GM19438 (cell line): ENCODE measurements at regions not wholly inside any gene's neighbourhood (a gene's known extent, or its start where the extent isn't known, plus 50 kb on each side); places are given as distances from the start of the nearest gene placed in this dataset.
"Not testable (repeated sequence)": the region's sequence is repeated elsewhere in the genome, so short reads cannot be mapped to it uniquely, and the experiment has no call there.

Experiments used
- ATAC-seq: cut with Tn5 transposase; IDR thresholded peaks from one replicate; pipeline ENCODE4 v1.9.1; 2021; ENCODE audit warnings: low read depth; ENCODE audit not compliant: unreplicated experiment

DNA sequence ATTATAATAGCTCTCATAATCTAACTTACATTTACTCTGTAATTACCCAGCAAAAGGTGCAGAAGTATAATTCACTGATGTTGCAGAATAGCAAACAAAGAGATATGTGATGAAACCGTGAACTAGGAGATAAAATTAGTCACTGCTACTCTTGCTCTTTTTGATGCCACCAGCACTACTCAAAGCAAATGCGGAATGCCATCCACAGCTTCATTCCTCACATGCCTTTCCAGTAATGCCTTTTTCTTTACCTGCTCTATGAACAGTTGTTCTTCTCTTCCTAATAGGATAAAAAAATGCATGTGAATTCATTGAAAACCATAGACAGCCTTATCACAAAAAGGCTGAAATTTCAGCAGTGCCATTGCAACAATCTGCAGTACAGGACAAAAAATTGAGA, 1129.5 kb downstream of the DIAPH3 start:
- ATAC-seq = no peak

DNA sequence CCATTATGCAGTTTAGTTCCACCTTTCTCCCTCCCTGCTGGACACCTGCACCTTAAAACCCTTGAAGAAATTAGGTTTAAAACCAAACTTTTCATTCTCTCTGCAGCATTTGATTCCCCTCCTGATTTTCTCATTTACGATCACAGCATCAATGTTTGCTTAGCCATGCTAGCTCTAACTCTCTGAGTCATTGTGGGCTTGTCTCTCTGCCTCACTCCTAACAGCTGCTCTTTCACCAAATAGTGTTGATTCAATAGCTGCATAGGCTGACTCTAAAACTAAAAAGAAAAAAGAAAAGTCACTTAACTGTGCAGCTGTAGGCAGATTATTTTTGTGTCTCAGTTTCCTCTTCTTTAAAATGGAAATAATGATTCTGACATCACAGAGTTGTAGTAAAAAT, 1124.9 kb downstream of the DIAPH3 start:
- no peak for ATAC-seq

DNA sequence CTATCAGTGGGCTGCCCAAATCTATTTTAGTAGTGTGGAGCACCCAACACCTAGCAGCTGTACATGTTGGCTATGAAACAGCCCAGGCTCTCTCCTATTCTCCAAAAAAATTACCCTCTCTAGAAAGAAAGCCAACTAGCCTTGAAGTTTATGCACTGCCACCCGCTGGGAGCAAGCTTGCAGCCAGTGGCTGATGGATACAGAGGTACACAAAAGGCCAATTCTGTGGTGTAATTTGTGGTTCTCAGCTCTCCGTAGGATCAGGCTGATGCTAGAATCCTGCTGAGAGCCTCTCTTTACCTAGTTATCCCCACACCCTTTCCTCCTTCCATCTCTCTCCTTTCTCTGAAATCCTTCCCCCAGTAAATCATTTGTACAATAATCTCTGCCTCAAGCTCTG, 1120.7 kb downstream of the DIAPH3 start:
- no peak for ATAC-seq

DNA sequence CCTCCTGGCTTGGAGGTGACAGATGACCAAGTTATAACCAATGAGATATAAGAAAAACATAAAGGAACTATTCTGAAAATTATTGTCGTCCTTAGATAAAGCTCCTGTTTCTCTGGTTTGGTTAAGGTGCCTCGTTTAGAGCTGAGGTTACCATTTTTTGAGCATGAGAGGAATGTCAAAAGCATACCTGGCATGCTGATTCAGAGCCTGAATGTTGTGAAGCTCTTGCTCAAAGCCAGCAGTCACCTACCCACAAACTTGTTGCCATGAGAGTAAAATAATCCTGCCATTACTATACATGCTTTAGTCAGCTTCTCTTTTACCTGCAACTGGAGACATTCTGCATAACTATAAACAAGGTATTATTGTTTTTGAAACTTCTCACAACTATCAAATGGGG, 1116.2 kb downstream of the DIAPH3 start:
- no peak for ATAC-seq

DNA sequence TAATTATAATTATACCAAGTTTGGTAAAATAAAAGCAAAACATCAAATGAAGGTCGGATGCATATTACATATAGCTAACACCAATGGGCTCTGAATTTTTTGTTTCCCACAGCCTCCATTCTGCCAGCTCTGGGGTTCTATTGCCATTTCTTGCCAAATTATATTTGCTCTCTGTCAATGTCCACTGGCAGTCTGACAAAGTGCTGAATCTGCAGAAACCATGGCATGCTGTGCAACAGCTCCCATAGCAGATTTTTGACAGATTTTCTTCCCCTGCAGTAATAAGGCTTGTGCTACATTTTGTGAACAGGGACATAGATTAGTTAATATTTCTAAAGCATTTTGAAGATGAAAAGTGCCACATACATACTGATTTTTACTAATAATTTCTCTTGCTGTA, 1102.1 kb downstream of the DIAPH3 start:
- no peak for ATAC-seq

DNA sequence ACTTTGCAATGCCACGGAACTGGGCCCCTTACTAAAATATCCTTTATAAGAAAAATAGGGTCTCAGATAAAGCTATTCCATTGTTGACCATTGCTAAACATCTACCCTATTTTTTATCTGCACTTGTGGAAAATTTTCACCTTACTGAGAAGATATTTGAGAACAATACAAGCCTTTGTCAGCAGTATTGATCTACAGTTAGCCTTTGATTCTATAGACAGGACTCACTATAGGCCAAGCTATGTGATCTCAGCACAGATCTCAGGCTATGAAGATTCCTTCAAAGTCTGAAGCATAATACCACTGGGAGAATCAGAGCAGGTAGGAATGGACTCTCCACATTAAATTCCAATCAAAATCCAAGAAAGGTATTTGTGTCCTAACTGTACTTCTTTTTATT, 1099.7 kb downstream of the DIAPH3 start:
- ATAC-seq = no peak

DNA sequence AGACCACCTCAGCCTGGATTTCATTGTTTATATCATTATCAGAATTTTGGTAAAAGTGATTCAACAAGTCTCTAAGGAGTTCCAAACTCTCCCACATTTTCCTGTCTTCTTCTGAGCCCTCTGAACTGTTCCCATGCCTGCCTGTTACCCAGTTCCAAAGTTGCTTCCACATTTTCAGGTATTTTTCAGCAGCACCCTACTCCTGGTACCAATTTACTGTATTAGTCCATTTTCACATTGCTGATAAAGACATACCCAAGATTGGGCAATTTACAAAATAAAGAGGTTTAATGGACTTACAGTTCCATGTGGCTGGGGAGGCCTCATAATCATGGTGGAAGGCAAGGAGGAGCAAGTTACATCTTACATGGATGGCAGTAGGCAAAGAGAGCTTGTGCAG, 1087.3 kb downstream of the DIAPH3 start:
- ATAC-seq = not testable (repeated sequence)

DNA sequence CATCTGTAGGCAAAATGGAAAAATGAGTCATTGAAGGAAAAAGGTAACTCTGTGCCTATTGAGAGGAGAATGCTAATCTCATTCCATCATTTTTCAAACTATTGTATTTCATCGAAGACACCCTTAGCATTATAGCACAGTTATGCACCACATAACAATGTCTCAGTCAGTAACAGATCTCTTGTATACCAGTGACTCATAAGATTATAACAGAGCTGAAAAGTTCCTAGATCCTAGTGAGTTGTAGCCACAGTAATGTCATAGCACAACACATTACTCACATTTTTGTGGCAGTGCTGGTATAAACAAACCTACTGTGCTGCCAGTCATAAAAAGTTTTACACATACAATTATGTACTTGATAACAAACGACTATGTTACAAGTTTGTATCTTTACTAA, 1077.6 kb downstream of the DIAPH3 start:
- no peak for ATAC-seq

DNA sequence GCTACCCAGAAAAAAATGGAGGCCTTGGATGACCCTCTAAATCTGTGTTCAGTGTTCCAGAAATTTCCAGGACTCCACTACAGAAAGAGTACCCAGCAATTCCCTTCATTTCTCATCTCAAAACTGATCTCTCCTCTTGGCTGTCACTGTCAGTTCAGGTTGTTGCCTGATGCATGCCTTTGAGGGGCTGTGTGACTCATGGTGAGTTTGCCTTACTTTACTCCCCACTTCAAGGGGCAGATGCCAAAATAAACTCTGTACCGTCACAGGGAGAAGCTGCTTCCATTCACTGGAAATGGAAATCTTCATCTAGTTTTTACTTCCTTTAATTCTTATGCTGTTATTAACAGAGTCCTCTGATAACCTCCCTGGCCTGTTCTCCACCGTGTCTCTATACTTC, 1075.0 kb downstream of the DIAPH3 start:
- ATAC-seq = no peak

DNA sequence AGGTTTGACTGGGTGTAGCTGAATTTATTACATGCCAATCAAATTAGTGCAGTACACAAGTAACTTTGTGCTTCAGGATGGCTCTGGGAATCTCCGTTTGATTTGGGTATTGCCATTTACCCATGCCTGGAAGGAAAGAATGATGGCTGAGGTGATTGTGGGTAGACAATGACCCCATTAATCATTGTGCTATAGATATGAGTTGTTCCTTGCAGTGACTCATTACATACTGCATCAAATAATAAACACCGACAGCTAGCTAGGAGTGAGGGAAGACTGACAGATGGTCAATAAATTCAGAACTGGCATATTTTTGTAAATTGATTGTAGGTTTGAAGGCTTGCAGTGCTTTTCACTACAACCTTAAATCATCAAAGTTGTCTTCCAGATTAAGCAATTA, 1069.5 kb downstream of the DIAPH3 start:
- ATAC-seq = no peak

DNA sequence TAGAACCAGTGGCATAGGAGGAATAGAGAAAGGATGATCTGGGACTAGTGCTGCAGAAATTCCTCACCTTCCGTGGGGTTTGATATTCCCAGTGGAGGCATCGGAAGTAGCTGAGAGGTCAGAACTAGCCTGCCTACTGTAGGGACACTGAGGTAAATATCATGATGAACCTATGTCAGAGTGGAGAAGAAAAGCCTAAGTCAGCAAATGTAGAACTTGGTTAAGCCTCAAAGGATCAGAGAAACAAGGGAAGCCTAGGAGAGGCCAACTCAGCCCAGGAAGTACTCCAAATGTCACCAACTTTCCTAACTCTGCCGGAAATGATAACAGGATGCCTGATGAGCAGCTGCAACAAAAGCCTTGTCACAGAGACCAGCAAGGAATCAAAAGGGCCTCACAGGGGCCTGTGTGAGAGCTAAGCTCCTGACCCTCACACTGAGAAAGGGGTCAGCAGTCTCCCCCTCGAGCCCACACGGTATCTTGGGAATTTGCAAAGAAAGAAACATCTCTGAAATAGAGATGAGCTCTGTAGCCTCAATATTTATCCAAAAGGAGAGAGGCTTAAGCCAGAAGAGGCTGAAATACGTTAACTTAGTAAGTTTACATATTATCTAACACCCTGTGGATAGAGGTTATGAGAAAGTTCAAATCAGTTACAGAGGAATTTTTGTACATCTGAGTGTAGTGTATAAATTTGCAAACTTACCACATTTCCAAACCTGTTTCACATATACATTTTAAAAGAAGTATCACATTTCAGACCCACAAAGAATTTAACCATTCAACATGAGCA, 1064.3 kb downstream of the DIAPH3 start:
- ATAC-seq = no peak

DNA sequence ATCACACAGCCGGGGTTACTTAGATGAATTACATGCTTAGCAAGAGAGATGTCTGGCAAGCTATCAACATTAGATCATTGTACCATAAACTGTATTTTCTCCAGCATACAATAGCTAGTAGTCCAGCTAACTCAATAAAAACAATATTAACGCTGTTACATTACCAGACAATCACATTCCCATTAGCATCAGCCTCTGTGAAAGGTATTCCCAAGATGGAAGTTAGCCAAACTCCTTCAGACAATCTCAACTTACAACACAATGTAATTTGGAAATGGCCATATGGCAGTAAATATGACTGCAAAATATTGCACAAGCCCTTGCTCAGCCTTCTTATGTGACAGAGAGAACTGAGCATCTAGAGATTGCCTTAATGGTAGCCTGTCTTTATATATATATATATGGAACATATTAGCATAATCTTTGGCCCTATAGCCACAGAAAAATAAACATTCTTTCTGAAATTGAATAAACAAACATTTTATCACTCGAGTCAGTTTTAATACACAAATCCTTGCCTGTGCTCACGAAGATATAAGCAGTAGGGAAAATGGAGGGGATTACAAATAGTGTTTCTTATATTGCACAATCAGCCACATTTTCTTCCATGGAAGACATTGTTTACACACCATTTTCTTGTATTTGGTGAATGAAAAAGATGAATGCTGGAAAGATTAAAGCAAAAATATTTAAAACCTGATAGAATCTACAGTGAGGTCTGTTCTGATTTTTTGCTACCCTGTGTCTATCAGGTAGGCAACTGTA, 1060.5 kb downstream of the DIAPH3 start:
- ATAC-seq = no peak

DNA sequence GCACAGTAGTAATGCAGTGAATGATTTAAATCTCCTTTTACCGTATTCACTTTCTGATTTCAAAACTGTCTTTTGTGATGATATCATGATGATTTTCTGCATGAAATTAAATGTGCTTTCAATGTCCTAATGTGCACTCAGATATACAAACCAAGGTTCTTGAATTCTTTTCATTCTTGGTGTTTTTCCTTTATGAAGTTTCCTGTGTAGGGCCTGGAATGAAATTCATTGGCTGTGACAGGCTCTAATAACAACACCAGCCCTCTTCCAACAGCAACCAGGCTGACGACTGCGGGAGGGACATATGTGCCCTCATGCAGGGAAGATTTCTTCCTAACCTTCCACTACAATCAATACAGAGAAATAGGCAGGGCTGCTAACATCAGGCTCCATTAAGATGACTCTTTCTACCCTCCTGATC, 1052.0 kb downstream of the DIAPH3 start:
- no peak for ATAC-seq

DNA sequence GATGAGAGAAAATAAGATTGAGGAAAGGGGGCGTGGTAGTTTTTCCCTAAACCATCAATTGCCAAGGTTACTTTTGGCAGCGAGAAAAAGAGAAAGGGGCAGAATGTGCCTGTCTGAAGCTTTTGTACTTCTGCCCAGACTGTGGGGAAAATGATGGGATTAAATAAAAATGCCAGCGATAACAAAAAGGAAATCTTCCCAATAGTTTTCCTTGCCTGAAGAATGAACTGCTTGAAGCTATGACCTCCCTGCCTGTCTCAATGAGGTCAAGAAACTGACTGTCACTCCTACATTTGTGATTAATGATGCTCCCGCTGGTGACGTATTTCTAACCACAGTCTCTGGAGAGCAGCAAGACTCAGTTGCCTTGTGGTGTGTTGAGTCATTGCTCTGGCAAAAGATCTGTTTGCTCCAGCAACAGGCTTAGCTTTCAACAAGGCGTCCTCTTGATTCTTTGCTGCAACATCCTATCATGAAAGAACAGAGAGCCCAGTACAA, 1051.5 kb downstream of the DIAPH3 start:
- ATAC-seq = no peak

DNA sequence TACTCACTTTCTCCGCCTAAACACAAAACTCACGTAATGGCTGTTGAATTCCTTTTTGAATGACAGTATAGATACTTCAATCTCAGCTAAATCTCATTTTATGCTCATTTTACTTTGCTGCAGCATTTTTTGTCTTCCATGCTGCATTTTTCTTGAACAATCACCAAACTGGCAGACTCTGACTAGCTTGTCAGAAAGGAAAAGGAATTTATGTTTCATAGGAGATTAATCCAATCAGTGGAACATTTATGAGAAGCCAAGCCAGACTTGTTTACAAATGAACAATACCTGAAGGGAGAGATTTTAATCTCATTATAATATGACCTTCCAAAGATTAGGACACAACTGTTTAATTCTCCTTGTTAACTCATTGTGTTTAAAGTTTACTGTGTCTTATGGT, 1044.3 kb downstream of the DIAPH3 start:
- no peak for ATAC-seq

DNA sequence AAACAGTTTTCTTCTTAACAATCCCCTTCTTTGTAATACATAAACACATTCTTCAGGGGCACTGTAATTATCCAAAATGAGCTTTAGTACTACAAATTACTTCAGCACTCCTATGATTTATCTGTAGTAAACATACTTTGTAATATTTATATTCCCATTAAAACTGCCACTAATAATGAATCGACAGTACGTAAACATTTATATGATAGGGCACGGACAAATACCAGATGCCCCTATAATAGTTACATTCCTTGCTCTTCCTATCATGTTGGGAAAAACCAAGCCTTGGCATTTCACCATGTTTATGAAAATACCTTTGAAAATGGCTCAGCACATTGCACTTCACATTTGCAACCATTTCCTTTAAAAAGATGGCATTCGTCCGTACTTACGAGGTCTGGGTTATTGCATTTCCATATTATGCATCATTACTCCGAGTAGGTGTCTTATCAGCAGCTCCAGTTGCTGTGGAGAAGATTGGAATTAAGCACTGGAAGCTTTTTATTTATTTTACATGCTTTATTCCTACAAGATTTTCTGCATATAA, 1043.4 kb downstream of the DIAPH3 start:
- no peak for ATAC-seq

DNA sequence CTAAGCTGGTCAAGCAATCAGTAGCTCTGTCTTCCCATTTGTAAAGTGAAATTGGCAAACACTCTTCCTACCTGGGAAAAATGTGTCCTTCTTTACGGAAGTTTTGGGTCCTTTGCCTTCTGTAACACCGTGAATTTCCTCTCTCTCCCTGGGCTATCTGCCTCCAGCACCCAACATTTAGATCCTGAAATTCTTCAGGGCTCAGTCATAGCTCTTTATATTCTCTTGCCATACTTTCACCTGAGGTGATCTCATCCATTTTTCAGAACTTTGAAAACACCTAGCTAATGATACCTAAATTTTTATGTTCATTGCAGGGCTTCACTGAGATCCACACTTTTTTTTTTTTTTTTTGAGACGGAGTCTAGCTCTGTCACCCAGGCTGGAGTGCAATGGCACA, 1042.2 kb downstream of the DIAPH3 start:
- ATAC-seq = no peak

DNA sequence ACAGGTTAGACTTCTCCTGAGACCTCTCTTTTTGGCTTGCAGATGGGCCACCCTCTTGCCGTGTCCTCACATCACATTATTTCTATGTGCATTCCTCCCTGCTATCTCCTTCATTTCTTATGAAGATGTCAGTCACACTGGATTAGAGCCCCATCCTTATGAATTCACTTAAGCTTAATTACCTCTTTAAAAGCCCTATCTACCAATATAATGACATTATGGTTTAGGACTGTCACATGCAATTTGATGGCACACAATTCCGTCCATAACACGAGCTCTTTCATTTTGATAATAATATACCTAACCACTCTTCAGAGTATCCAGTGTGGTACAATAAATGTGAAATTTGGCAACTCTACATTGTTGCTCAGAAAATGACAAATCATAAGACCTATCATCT, 1037.3 kb downstream of the DIAPH3 start:
- no peak for ATAC-seq

DNA sequence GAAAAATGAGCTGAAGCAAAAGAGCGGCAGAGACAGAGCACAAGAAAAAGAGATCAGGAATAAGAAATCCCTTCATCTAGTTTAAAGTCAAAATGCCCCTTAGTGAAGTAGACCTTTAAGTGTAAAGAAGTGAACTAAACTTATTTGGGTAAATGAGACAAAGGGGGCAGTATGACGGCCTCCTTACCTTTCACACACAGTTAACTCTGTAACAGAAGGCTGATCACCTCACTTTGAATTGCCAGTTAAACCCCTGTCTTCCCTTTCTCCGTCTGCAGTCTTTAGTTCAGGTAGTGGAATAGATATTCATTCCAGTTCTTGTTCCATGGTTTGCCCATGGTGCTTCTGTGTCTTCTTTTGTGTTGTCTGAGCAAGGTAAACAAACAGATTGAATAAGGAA, 1029.8 kb downstream of the DIAPH3 start:
- ATAC-seq = no peak

DNA sequence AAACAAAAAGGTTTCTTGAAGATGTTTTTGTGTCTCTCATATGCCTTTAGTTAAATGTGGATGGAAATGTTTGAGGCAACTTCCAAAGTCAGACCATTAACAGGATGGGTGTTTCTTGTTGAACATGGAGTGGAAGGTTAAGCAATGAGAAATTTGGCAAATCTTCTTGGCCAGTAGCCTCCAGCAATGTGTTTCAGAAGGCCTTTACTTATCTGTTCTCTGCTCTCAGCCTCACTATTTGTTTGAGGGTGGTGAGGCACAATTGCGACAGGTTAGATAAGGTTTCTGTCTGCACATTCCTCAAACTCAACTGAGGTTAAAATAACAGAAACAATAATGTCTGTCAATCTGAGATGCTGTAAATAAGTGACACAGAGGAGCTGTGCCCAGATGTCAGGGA, 1019.0 kb downstream of the DIAPH3 start:
- no peak for ATAC-seq

DNA sequence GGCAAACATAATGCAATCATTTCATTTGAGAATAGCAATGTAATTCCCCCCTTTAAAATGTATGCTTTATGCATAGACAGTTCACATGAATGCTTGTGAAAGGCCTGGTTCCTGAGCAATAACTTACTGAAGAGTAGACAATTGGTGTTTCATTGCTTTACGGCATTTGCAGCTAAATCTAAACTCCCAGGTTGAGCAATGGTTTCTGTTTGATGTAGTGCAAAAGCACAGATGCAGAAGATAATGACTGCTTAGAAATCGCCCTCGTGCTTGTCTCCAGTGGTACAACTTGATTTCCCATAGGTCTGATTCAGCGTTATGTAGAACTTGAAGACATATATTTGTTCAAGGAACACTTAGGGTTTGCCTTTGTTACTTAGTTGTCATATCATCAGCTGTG, 1018.3 kb downstream of the DIAPH3 start:
- no peak for ATAC-seq

DNA sequence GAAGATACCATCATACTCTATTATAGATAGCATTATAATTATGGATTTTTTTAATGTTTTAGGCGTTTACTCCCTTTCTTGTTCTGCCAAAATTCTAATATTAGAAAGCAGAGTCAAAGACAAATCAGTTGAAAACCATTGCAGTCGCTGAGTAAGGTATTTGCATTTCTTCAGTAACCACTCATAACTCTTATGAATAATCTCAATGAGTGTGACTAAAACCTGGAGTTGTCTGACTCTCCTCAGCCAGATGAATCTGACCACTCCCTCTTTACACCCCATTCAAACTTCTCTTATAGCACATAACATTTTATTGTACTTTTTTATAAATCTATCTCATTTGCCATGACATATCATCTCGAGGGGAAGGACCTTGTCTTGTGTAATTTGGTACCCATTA, 1006.5 kb downstream of the DIAPH3 start:
- no peak for ATAC-seq
